ENCODE measurements at regions not wholly inside any gene's neighbourhood (a gene's known extent, or its start where the extent isn't known, plus 50 kb on each side); places are given as distances from the start of the nearest gene placed in this dataset.

- DNase-seq (ENCODE audit: low read depth, low spot score) = no peak
- in situ Hi-C loops (cut with HindIII; ENCODE audit: low sequenced_read_pairs) = no loop called here
- no peak overlapping the region for H3K4me3 ChIP-seq (ENCODE audit: low read depth, low read length)
- no peak for TF ChIP-seq CTCF (IDR thresholded peaks at IDR 0.05; ENCODE audit: low read depth, low read length)
These were observed 480.3 kb upstream of the POT1 start for GRCh38 chr7:125409921-125410320.

GRCh38 chr7:125406111-125406510, 476.5 kb upstream of the POT1 start:
- DNase-seq (ENCODE audit: low read depth, low spot score) = peak; percentile 59

DNA sequence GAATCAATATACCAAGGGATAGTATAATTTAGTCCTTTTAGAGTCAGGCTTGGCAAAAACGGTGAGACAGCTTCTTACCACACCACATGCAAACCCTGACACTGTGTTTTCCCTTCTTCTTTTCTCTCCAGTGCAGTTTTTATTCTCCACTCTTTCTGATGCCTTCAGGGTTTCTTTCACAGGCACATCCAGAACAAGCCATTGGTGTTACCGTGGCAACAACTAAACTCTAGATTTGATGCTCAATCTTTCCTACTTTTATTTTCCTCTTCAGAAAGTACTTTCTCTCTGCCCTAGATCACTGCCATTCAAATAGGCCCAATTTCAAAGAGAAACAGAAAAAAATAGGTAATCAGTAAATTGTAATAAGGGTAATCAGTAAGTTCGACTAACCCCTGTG, 469.8 kb upstream of the POT1 start:
- no peak overlapping the region for H3K4me3 ChIP-seq (ENCODE audit: low read depth, low read length)
- no peak for TF ChIP-seq CTCF (IDR thresholded peaks at IDR 0.05; ENCODE audit: low read depth, low read length)
- no peak for DNase-seq (ENCODE audit: low read depth, low spot score)
- in situ Hi-C loops (cut with HindIII; ENCODE audit: low sequenced_read_pairs) = no loop called here

More at GRCh38 chr7:125406111-125406510, 476.5 kb upstream of the POT1 start:
- in situ Hi-C loops (cut with HindIII; ENCODE audit: low sequenced_read_pairs) = no loop called here
- H3K4me3 ChIP-seq (ENCODE audit: low read depth, low read length) = no peak overlapping the region
- no peak for TF ChIP-seq CTCF (IDR thresholded peaks at IDR 0.05; ENCODE audit: low read depth, low read length)

GRCh38 chr7:125396466-125397151, 467.0 kb upstream of the POT1 start:
- no peak for TF ChIP-seq CTCF (IDR thresholded peaks at IDR 0.05; ENCODE audit: low read depth, low read length)
- H3K4me3 ChIP-seq (ENCODE audit: low read depth, low read length) = no peak overlapping the region
- no peak for DNase-seq (ENCODE audit: low read depth, low spot score)
- in situ Hi-C loops (cut with HindIII; ENCODE audit: low sequenced_read_pairs) = no loop called here

- TF ChIP-seq CTCF (IDR thresholded peaks at IDR 0.05; ENCODE audit: low read depth, low read length) = no peak
- DNase-seq (ENCODE audit: low read depth, low spot score) = no peak
- H3K4me3 ChIP-seq (ENCODE audit: low read depth, low read length) = no peak overlapping the region
- in situ Hi-C loops (cut with HindIII; ENCODE audit: low sequenced_read_pairs) = no loop called here
These were observed 462.3 kb upstream of the POT1 start for GRCh38 chr7:125391921-125392320.

- in situ Hi-C loops (cut with HindIII; ENCODE audit: low sequenced_read_pairs) = no loop called here
- H3K4me3 ChIP-seq (ENCODE audit: low read depth, low read length) = no peak overlapping the region
- TF ChIP-seq CTCF (IDR thresholded peaks at IDR 0.05; ENCODE audit: low read depth, low read length) = no peak
- no peak for DNase-seq (ENCODE audit: low read depth, low spot score)
These were observed 461.4 kb upstream of the POT1 start for GRCh38 chr7:125390981-125391380.
